Urinary bladder (tissue), 3 donors: ENCODE measurements at regions not wholly inside any gene's neighbourhood (a gene's known extent, or its start where the extent isn't known, plus 50 kb on each side); places are given as distances from the start of the nearest gene placed in this dataset.
"Not testable (repeated sequence)": the region's sequence is repeated elsewhere in the genome, so short reads cannot be mapped to it uniquely, and the experiment has no call there.

Source experiments
- DNase-seq: peaks from one replicate; pipeline ENCODE4 v3.0.0-alpha.2; 2015; ENCODE audit errors: extremely low spot score
- H3K27ac ChIP-seq: one replicate; pipeline ENCODE4 v1.5.1; 2013; ENCODE audit warnings: low read depth, mild to moderate bottlenecking, moderate library complexity
- H3K36me3 ChIP-seq: one replicate; pipeline ENCODE4 v1.6.1; 2013; ENCODE audit warnings: mild to moderate bottlenecking, moderate library complexity; ENCODE audit not compliant: insufficient read depth
- H3K4me1 ChIP-seq: one replicate; pipeline ENCODE4 v1.6.1; 2013; ENCODE audit warnings: mild to moderate bottlenecking, moderate library complexity; ENCODE audit not compliant: insufficient read depth
- H3K4me3 ChIP-seq: one replicate; pipeline ENCODE4 v1.5.1; 2013; ENCODE audit warnings: low read depth, low read length
- WGBS: extraction: QIAGEN DNeasy Blood & Tissue Kit; methylation state at CpG from one replicate; pipeline ENCODE4 v1.1.7; 2013; 5-methylcytosine and 5-hydroxymethylcytosine counted together
- donor health status: healthy with polysubstance abuse.
- donor health status: healthy.

- Histone ChIP-seq H3K36me3 (no peaks in the 10 kb centered on the region), H3K27ac (no peak overlapping the region), H3K4me1 (no peaks in the 10 kb centered on the region), H3K4me3 (no peak overlapping the region)
- DNase-seq: no peak
- 74% methylated on average over 21 of the region's 21 CpGs for WGBS
Measured at GRCh38 chr6:1445650-1446330, 56.4 kb downstream of the FOXF2 start.

DNA sequence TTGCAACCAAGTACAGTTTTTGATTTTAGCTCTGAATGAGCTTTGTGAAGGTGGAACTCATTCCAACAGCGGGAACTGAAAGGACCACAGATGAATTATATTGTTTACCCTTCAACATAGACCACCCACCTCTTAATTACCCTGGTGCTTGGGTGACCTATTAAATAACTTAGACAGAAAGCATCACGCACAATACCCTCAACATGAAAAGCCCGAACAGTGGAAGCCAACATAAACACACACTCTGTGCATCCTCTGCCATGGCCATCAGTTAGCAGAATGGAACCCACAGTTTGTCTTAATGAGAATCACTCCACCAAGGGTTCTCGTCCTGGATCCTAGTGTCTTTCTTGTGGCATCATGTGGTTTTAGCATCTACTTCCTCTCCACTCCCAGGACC, 60.5 kb downstream of the FOXF2 start:
- H3K4me3 ChIP-seq: no peak overlapping the region
- H3K36me3 ChIP-seq: no peaks in the 10 kb centered on the region
- WGBS: 73% methylated on average over 4 of the region's 4 CpGs
- DNase-seq: no peak
- H3K4me1 ChIP-seq: no peaks in the 10 kb centered on the region
- no peak overlapping the region for H3K27ac ChIP-seq

DNA sequence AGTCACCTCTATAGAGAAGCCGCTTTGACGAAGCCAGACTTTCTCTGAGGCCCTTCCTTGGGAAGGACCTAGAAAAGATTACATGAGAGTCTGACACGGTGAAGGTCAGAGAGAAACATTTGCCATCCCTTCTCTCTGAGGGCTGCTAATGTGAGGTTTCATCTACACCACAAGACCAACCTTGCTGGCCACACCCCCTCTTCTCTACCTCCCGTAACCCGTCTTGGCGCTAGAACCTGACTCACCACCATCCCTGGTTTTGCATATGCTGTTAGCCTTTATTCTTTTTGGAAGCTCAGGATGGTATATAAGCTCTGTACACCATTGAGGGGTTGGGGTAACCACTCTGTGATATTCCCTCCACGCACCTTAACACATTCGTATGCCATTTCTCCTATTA, 63.6 kb downstream of the FOXF2 start:
- H3K4me3 ChIP-seq: no peak overlapping the region
- H3K27ac ChIP-seq: no peak overlapping the region
- H3K36me3 ChIP-seq: no peaks in the 10 kb centered on the region
- 93% methylated on average over 8 of the region's 8 CpGs for WGBS
- no peak for DNase-seq
- H3K4me1 ChIP-seq: no peaks in the 10 kb centered on the region

DNA sequence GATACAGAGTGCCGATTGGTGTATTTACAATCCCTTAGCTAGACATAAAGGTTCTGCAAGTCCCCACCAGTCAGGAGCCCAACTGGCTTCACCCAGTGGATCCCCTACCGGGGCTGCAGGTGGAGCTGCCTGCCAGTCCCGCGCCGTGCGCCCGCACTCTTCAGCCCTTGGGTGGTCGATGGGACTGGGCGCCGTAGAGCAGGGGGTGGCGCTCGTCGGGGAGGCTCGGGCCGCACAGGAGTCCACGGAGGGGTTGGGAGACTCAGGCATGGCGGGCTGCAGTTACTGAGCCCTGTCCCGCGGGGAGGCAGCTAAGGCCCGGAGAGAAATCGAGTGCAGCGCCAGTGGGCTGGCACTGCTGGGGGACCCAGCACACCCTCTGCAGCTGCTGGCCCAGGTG, 67.4 kb downstream of the FOXF2 start:
- 97% methylated on average over 22 of the region's 22 CpGs for WGBS
- not testable (repeated sequence) for H3K4me1 ChIP-seq, DNase-seq, H3K4me3 ChIP-seq, H3K27ac ChIP-seq, H3K36me3 ChIP-seq

DNA sequence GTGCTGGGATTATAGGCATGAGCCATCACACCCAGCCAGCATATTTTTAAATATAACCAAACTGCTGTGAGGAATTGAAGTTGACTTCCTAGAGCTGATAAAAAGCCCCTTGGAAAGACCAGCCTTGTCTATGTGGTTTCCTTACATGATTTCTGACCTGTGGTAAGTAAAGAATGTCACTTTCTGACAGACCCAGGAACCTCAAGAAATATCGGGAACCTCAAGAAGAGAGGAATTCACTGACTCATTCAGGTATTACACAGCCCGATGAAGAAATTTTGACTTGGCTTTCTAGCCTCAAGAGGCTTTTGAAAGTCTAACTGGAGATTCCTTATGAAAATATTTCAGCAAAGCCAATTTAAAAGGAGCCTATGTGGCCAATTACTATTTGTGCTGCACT, 71.8 kb downstream of the FOXF2 start:
- no peak overlapping the region for H3K27ac ChIP-seq
- H3K4me3 ChIP-seq: no peak overlapping the region
- no peaks in the 10 kb centered on the region for H3K4me1 ChIP-seq
- no peaks in the 10 kb centered on the region for H3K36me3 ChIP-seq
- no peak for DNase-seq
- WGBS: 83% methylated on average over 2 of the region's 2 CpGs

GRCh38 chr6:1461736-1462135, 72.4 kb downstream of the FOXF2 start:
- Histone ChIP-seq H3K36me3 (no peaks in the 10 kb centered on the region), H3K4me1 (no peaks in the 10 kb centered on the region), H3K27ac (no peak overlapping the region), H3K4me3 (no peak overlapping the region)
- 92% methylated on average over 3 of the region's 3 CpGs for WGBS
- DNase-seq: no peak

- DNase-seq: no peak
- no peaks in the 10 kb centered on the region for H3K36me3 ChIP-seq
- WGBS: 82% methylated on average over 7 of the region's 7 CpGs
- H3K4me3 ChIP-seq: no peak overlapping the region
- no peak overlapping the region for H3K27ac ChIP-seq
- no peaks in the 10 kb centered on the region for H3K4me1 ChIP-seq
Measured at GRCh38 chr6:1463275-1463674, 73.9 kb downstream of the FOXF2 start.

DNA sequence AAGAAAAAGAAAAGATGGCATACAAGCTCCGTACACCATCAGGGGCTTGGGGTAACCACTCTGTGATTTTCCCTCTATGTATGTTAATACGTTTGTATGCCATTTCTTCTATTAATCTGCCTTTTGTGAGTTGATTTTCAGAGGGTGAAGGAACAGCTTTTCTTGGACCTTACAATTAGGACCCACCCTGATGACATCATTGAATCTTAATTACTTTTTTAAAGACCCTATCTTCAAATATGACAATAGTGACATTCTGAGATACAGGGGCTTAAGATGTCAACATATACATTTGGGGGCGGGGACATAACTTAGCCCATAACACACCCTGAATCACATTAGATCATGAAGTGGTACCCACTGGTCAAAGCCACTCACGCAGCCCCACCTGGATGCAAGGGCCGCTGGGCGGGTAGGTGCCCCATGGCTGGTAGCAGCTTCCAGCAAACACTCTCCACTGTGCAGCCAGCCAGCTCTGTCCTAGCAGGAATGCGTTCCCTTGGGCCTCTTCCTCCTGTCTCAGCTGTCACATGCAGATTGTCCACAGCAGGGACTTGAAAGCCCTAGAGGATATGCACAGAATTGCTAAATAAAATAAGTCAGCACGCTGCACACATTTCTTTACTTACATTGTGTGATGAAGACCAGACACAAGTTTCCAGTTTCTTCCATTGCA, 74.5 kb downstream of the FOXF2 start:
- Histone ChIP-seq H3K36me3 (no peaks in the 10 kb centered on the region), H3K4me3 (no peak overlapping the region), H3K4me1 (no peaks in the 10 kb centered on the region), H3K27ac (no peak overlapping the region)
- no peak for DNase-seq
- 87% methylated on average over 8 of the region's 8 CpGs for WGBS

DNA sequence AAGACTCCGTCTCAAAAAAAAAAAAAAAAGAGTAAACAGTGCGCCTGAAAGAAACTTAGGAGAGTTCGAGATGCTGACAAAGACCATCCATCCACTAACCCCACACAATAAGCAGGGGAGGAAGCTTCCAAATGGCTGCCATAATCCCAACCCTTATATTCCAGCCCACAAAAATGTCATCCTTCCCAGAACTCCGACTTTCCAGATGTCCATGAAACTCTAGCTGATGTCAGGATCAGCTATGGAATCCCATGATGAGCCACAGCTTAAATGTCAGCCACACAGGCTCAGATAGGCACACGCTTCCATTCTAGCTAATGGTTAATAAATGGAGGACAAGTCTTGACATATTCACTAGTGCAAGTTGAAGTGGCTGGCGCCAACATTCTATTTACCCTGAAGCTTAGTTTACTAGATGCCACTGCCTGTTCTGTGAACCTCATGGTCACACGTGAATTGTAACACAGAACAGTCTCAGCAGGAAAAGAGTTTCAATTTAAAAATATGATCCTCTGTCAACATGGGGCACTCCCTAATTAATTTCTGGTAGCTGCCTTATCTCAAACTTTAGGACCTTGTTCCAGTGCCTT, 75.5 kb downstream of the FOXF2 start:
- no peak overlapping the region for H3K4me3 ChIP-seq
- H3K27ac ChIP-seq: no peak overlapping the region
- DNase-seq: peak; percentile 11
- H3K36me3 ChIP-seq: no peaks in the 10 kb centered on the region
- H3K4me1 ChIP-seq: no peaks in the 10 kb centered on the region
- WGBS: 60% methylated on average over 7 of the region's 7 CpGs

DNA sequence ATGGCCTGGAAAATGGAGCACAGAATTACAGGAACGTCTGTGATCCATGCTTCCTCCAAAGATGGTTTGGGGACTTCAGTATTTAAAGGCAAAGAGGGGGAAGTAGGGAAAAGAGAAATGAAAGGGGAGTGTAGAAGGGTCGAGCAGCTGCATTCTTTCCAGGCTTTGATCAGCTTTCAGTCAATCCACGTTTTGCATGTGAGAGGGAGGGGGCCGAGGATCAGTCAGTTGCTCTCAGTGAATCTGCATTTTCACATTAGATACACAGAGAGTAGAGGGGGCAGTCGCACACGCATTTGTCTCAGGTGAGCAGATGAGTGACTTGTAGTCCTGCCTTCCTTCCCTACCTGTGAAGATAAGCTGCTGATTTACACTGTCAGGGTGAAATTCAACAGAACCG, 78.8 kb downstream of the FOXF2 start:
- Histone ChIP-seq H3K27ac (no peak overlapping the region), H3K4me1 (no peaks in the 10 kb centered on the region), H3K4me3 (no peak overlapping the region), H3K36me3 (no peaks in the 10 kb centered on the region)
- 43% methylated on average over 7 of the region's 7 CpGs for WGBS
- DNase-seq: no peak

DNA sequence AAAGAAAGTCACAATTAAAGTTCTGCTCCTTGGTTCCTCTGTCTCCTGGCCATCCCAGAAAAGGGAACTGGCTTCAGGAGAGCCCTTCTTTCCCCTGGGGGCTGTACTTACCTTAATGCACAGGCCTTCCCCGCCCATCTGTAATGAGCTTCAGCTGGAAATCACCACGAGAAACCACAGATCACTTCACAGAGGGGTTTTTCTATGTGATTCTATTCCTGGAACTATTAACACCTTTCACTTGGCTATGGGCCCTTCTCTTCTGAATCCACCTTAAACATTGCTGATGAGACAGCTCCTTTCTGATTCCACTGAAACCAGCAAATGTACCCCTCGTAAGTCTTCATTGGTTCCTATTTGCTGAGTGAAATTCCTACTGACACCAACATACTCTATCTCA, 80.7 kb downstream of the FOXF2 start:
- 75% methylated on average over 3 of the region's 3 CpGs for WGBS
- DNase-seq: no peak
- H3K4me1 ChIP-seq: no peaks in the 10 kb centered on the region

GRCh38 chr6:1472643-1473042, 83.3 kb downstream of the FOXF2 start:
- no peak for DNase-seq
- no peaks in the 10 kb centered on the region for H3K4me1 ChIP-seq
- no peak overlapping the region for H3K27ac ChIP-seq

More for the DNA sequence above, 80.7 kb downstream of the FOXF2 start:
- Histone ChIP-seq H3K27ac (no peak overlapping the region), H3K36me3 (no peaks in the 10 kb centered on the region), H3K4me3 (no peak overlapping the region)

GRCh38 chr6:1473166-1473565, 83.8 kb downstream of the FOXF2 start:
- no peak overlapping the region for H3K27ac ChIP-seq
- DNase-seq: no peak

More at GRCh38 chr6:1472643-1473042, 83.3 kb downstream of the FOXF2 start:
- H3K4me3 ChIP-seq: no peak overlapping the region
- no peaks in the 10 kb centered on the region for H3K36me3 ChIP-seq

GRCh38 chr6:1473598-1473997, 84.2 kb downstream of the FOXF2 start:
- no peaks in the 10 kb centered on the region for H3K4me1 ChIP-seq
- H3K27ac ChIP-seq: no peak overlapping the region
- H3K4me3 ChIP-seq: no peak overlapping the region
- WGBS: 77% methylated on average over 1 of the region's 1 CpG
- DNase-seq: no peak
- no peaks in the 10 kb centered on the region for H3K36me3 ChIP-seq

More at GRCh38 chr6:1473166-1473565, 83.8 kb downstream of the FOXF2 start:
- Histone ChIP-seq H3K4me3 (no peak overlapping the region), H3K4me1 (no peaks in the 10 kb centered on the region), H3K36me3 (no peaks in the 10 kb centered on the region)
- WGBS: 46% methylated on average over 8 of the region's 8 CpGs
